ENCODE measurements at regions not wholly inside any gene's neighbourhood (a gene's known extent, or its start where the extent isn't known, plus 50 kb on each side); places are given as distances from the start of the nearest gene placed in this dataset.

DNA sequence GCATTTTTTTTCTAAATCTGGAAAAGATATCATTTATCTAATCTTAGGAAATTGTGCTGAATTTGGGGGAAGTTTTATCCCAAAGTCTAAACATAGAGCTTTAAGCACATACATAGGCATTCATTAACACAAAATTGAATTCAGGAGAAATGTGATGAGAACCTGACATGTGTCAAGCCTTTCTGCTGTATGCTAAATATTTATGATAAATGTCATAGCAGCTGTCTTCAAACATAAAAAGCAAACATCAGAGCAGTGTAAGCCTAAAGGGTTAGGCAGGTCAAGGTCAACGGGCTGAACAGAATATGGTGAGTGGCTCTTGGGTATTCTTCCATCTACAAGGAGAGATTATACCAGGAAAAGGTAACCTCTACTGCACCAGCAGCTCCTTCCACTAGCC, 737.2 kb upstream of the ZNF608 start:
- TF ChIP-seq, protein P1, sequence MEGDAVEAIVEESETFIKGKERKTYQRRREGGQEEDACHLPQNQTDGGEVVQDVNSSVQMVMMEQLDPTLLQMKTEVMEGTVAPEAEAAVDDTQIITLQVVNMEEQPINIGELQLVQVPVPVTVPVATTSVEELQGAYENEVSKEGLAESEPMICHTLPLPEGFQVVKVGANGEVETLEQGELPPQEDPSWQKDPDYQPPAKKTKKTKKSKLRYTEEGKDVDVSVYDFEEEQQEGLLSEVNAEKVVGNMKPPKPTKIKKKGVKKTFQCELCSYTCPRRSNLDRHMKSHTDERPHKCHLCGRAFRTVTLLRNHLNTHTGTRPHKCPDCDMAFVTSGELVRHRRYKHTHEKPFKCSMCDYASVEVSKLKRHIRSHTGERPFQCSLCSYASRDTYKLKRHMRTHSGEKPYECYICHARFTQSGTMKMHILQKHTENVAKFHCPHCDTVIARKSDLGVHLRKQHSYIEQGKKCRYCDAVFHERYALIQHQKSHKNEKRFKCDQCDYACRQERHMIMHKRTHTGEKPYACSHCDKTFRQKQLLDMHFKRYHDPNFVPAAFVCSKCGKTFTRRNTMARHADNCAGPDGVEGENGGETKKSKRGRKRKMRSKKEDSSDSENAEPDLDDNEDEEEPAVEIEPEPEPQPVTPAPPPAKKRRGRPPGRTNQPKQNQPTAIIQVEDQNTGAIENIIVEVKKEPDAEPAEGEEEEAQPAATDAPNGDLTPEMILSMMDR (IDR thresholded peaks at IDR 0.05) = no peak
- TF ChIP-seq EZH2 (IDR thresholded peaks at IDR 0.05) = no peak
